ENCODE measurements at regions not wholly inside any gene's neighbourhood (a gene's known extent, or its start where the extent isn't known, plus 50 kb on each side); places are given as distances from the start of the nearest gene placed in this dataset.
"Not testable (repeated sequence)": the region's sequence is repeated elsewhere in the genome, so short reads cannot be mapped to it uniquely, and the experiment has no call there.

DNA sequence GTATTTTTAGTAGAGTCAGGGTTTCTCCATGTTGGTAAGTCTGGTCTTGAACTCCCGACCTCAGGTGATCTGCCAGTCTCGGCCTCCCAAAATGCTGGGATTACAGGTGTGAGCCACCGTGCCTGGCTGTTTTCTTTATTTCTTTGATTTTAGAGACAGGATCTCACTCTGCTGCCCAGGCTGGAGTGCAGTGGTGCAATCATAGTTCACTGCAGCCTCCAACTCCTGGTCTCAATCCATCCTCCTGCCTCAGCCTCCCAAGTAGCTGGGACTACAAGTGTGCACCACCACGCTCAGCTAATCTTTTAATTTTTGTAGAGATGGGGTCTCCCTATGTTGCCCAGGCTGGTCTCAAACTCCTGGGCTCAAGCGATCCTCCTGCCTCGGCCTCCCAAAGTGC lies 61.5 kb upstream of the ADGRE5 start:
- TF ChIP-seq POLR2AphosphoS5 (IDR thresholded peaks at IDR 0.05) = not testable (repeated sequence)
- TF ChIP-seq, protein P1, sequence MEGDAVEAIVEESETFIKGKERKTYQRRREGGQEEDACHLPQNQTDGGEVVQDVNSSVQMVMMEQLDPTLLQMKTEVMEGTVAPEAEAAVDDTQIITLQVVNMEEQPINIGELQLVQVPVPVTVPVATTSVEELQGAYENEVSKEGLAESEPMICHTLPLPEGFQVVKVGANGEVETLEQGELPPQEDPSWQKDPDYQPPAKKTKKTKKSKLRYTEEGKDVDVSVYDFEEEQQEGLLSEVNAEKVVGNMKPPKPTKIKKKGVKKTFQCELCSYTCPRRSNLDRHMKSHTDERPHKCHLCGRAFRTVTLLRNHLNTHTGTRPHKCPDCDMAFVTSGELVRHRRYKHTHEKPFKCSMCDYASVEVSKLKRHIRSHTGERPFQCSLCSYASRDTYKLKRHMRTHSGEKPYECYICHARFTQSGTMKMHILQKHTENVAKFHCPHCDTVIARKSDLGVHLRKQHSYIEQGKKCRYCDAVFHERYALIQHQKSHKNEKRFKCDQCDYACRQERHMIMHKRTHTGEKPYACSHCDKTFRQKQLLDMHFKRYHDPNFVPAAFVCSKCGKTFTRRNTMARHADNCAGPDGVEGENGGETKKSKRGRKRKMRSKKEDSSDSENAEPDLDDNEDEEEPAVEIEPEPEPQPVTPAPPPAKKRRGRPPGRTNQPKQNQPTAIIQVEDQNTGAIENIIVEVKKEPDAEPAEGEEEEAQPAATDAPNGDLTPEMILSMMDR (IDR thresholded peaks at IDR 0.05) = not testable (repeated sequence)

All from gastroesophageal sphincter (tissue), 3 donors.